Right lobe of liver (tissue), 6 donors: ENCODE measurements at regions not wholly inside any gene's neighbourhood (a gene's known extent, or its start where the extent isn't known, plus 50 kb on each side); places are given as distances from the start of the nearest gene placed in this dataset.
A peak's percentile ranks its signal among the peaks of the same experiment; 100 is the strongest.

Experiments used
- ATAC-seq, 4 donors: fragments of 200-7000 bp; cut with Tn5 transposase; one replicate each; pipeline ENCODE4 v1.9.1; 2020; ENCODE audit warnings: mild to moderate bottlenecking in 4 of 4, moderate library complexity in 4 of 4
- DNase-seq, 3 donors: peaks; one replicate each; pipeline ENCODE4 v3.0.0-alpha.2; 2020
- H3K27ac ChIP-seq, 3 donors: fragments of 200-600 bp; one replicate each; pipeline ENCODE4 v1.8.0; 2022
- H3K27me3 ChIP-seq, 2 donors: fragments of 200-600 bp; one replicate each; pipeline ENCODE4 v1.8.0; 2022
- H3K36me3 ChIP-seq, 4 donors: fragments of 200-600 bp; sonication (generic) in 1 of 4; one replicate each; pipeline versions ENCODE4 v1.5.1 to v1.8.0; 2017 to 2022; ENCODE audit warnings: control low read depth in 1 of 4
- H3K4me1 ChIP-seq, 4 donors: fragments of 200-600 bp; sonication (generic) in 1 of 4; one replicate each; pipeline versions ENCODE4 v1.5.1 to v1.8.0; 2017 to 2022; ENCODE audit warnings: control low read depth in 1 of 4
- H3K4me3 ChIP-seq, 3 donors: fragments of 200-600 bp; one replicate each; pipeline ENCODE4 v1.8.0; 2022
- H3K9me3 ChIP-seq, 4 donors: fragments of 200-600 bp; sonication (generic) in 1 of 4; one replicate each; pipeline versions ENCODE4 v1.5.1 to v1.8.0; 2017 to 2022; ENCODE audit warnings: control low read depth in 1 of 4
- CTCF ChIP-seq, 4 donors: fragments of 200-600 bp in 3 of 4; fragments of 450-650 bp in 1 of 4; IDR thresholded peaks; one replicate each; pipeline versions ENCODE4 v1.5.1 to v1.8.0; 2016 to 2022; ENCODE audit warnings: antibody characterized with exemption in 4 of 4, mild to moderate bottlenecking in 2 of 4
- POLR2A ChIP-seq: fragments of 450-650 bp; IDR thresholded peaks from one replicate; pipeline ENCODE4 v1.6.1; 2017; ENCODE audit warnings: antibody characterized with exemption, mild to moderate bottlenecking
- WGBS: methylation state at CpG from one replicate; pipeline ENCODE4 v1.1.6; 2018; ENCODE audit warnings: low coverage, low lambda C conversion rate; ENCODE audit not compliant: insufficient coverage; ENCODE audit errors: missing lambda C conversion rate; 5-methylcytosine and 5-hydroxymethylcytosine counted together
- intact Hi-C, 2 donors: fragments of 100-400 bp; cut with DNase I; formaldehyde crosslinking; loops; one replicate each; pipeline versions ENCODE4 v1.11.2 to v1.14.1; 2022
- donor health status: DM: no; HTN: yes; CAD: no.
- donor health status: DM: no; HTN: no; CAD: no.
- donor health status: DM: no; HTN: no; CAD: no.
- donor health status: DM: no; HTN: yes; CAD: no.
- donor health status: DM: no; HTN: yes; CAD: no.

DNA sequence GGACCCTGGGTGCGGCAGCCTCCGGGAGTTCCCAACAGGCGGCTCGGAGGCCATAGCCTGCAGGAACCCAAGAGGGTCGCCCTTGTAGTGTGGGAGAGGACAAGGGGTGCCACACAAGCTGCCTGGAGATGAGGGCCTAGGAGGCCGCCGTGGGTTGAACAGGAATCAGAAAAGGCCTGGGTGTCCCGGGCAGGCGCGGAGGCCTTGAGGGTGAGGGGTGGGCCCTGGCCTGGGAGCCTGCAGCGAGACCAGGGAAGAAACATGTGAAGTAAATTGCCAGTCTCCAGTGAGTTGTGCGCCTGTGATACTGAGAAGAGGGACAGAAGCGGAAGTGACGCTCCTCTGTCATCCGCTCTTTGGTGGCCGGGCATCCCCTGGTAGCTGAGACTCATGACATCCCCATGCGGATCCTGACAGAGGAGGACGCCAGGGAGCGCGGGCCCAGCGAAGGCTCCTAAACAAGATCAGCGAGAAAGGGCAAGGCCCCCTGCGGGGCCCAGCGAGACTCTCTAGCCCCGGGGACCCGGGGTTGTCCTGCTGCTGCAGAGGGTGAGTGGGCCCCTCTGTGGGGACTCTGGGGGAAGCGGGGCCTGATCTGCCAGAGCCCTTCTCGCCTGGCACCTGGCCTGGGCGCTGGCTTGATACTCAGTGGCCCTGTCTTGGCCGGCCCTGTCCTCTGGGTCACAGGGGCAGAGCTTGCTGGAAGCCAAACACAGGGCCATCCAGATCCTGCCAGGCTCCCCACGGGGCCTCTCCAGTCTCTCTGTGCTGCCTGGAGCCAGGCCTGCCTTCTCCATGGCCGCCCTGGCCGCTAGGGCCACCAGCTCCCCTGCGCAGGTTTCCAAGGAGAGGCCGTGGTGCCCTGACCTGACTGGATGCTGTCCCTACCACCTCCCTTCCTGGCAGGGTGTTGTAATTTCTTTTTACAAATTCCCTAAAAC lies 788.4 kb downstream of the TLE4 start:
- no peak overlapping the region for H3K27ac ChIP-seq
- WGBS, result 100% methylated on average over 5 of the region's 35 CpGs
- no peaks in the 10 kb centered on the region for H3K27me3 ChIP-seq
- TF ChIP-seq CTCF (IDR thresholded peaks at IDR 0.05) (no peak), POLR2A (no peak)
- ATAC-seq, result peak in 1 of 4 donors; percentile 36
- DNase-seq, result no peak
- H3K36me3 ChIP-seq, result no peaks in the 10 kb centered on the region
- H3K4me3 ChIP-seq, result no peak overlapping the region
- H3K4me1 ChIP-seq, result no peaks in the 10 kb centered on the region
- H3K9me3 ChIP-seq, result no peaks in the 10 kb centered on the region
- intact Hi-C loops, result no loop called here

DNA sequence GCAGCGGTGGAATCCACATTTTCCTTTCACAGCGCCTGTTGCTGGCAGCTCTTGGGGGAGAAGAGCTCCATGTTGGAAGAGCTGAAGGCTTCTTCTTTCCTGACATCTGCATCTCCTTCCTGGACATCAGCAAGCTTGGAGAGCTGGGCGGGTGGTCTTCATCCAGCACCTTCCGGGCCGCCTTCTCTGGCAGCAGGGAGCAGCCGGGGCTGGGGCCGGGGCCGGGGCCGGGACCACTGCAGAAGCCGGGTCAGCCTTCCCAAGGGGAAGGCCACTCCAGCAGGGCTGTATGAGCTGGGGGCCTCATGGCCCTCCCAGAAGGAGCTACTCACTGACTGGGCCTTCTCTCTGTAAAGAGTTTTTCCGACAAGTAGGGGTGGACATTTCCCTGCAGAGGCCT lies 787.5 kb downstream of the TLE4 start:
- intact Hi-C loops, result no loop called here
- ATAC-seq (peak in 1 of 4 donors; percentile 14), DNase-seq (no peak)
- Histone ChIP-seq H3K4me1 (no peaks in the 10 kb centered on the region), H3K9me3 (no peaks in the 10 kb centered on the region), H3K27ac (no peak overlapping the region), H3K36me3 (no peaks in the 10 kb centered on the region), H3K27me3 (no peaks in the 10 kb centered on the region), H3K4me3 (no peak overlapping the region)
- WGBS, result 100% methylated on average over 1 of the region's 11 CpGs
- no peak for TF ChIP-seq POLR2A
- TF ChIP-seq CTCF (IDR thresholded peaks at IDR 0.05), result no peak

- H3K36me3 ChIP-seq, result no peaks in the 10 kb centered on the region
- no peaks in the 10 kb centered on the region for H3K9me3 ChIP-seq
- WGBS, result 54% methylated on average over 2 of the region's 2 CpGs
- H3K4me1 ChIP-seq, result no peaks in the 10 kb centered on the region
- intact Hi-C loops, result no loop called here
- no peak overlapping the region for H3K4me3 ChIP-seq
- H3K27ac ChIP-seq, result no peak overlapping the region
- no peak for DNase-seq
- TF ChIP-seq POLR2A, result no peak
- TF ChIP-seq CTCF (IDR thresholded peaks at IDR 0.05), result no peak
- ATAC-seq, result peak; percentile 68 to 83 (median 74)
- H3K27me3 ChIP-seq, result no peaks in the 10 kb centered on the region
Measured at GRCh38 chr9:80352967-80353366, 781.2 kb downstream of the TLE4 start.

DNA sequence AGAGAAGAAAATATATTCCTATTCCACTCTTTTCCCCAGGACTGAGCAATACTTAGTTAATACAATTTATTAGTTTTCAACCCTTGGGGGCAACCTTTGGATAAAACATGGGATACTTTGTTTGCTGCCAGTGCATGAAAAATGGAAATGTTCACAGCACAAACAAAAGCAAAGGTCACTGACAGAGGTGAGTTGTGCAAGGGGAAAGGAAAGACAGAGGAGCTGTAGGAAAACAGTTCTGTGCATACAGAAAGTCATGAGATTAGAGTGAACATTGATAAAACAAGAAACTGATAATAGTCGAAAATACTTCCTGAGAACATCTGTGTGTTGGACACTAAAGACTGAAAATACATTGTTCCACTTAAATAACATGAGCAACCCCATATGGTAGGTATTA lies 779.8 kb downstream of the TLE4 start:
- Histone ChIP-seq H3K36me3 (no peaks in the 10 kb centered on the region), H3K27ac (no peak overlapping the region), H3K9me3 (no peaks in the 10 kb centered on the region), H3K4me3 (no peak overlapping the region), H3K27me3 (no peaks in the 10 kb centered on the region), H3K4me1 (no peaks in the 10 kb centered on the region)
- ATAC-seq (peak; percentile 45 to 61 (median 55)), DNase-seq (no peak)
- intact Hi-C loops, result no loop called here
- TF ChIP-seq POLR2A, result no peak
- no peak for TF ChIP-seq CTCF (IDR thresholded peaks at IDR 0.05)
- WGBS, result 22% methylated on average over 1 of the region's 1 CpG
